Common myeloid progenitor, CD34-positive (primary cell): ENCODE measurements at regions not wholly inside any gene's neighbourhood (a gene's known extent, or its start where the extent isn't known, plus 50 kb on each side); places are given as distances from the start of the nearest gene placed in this dataset.

Experiments used
- CTCF ChIA-PET: fragments of 350-600 bp; sonication (Branson Sonifier 250); formaldehyde crosslinking; loops from one replicate; lab custom pipeline; 2021; ENCODE audit warnings: antibody characterized with exemption; lab: Charles Lee
- POLR2A ChIA-PET: fragments of 350-600 bp; sonication (Branson Sonifier 250); formaldehyde crosslinking; loops from one replicate; lab custom pipeline; 2021; ENCODE audit warnings: antibody characterized with exemption; lab: Charles Lee
- DNase-seq, 3 donors: peaks; one replicate each; pipeline versions ENCODE4 v3.0.0 to v3.0.0-alpha.2; 2013
- H3K27ac ChIP-seq, 2 experiments: 1 replicate in 1 of 2; 2 replicates in 1 of 2; pipeline ENCODE4 v1.7.0; 2013; ENCODE audit warnings: inconsistent platforms in 2 of 2, low read length in 2 of 2, mild to moderate bottlenecking in 2 of 2, low read depth in 1 of 2, moderate library complexity in 1 of 2; ENCODE audit not compliant: severe bottlenecking in 2 of 2, insufficient read depth in 1 of 2, poor library complexity in 1 of 2
- H3K27me3 ChIP-seq, 5 experiments: replicated peaks in 2 of 5; 1 replicate in 3 of 5; 2 replicates in 2 of 5; pipeline versions ENCODE4 v1.6.1 to v1.7.0; 2013; ENCODE audit warnings: low read length in 4 of 5, mild to moderate bottlenecking in 2 of 5, moderate library complexity in 2 of 5, inconsistent platforms in 1 of 5; ENCODE audit not compliant: insufficient read depth in 5 of 5, control insufficient read depth in 4 of 5
- H3K36me3 ChIP-seq, 4 experiments: 1 replicate in 2 of 4; 2 replicates in 2 of 4; pipeline versions ENCODE4 v1.6.1 to v1.7.0; 2013; ENCODE audit warnings: low read length in 3 of 4, control low read depth in 1 of 4, mild to moderate bottlenecking in 1 of 4; ENCODE audit not compliant: control insufficient read depth in 4 of 4, insufficient read depth in 4 of 4
- H3K4me1 ChIP-seq, 4 experiments: 1 replicate in 3 of 4; 2 replicates in 1 of 4; pipeline versions ENCODE4 v1.6.1 to v1.7.1; 2013; ENCODE audit warnings: low read length in 3 of 4, mild to moderate bottlenecking in 3 of 4, control low read depth in 1 of 4, inconsistent platforms in 1 of 4, moderate library complexity in 1 of 4; ENCODE audit not compliant: control insufficient read depth in 4 of 4, insufficient read depth in 4 of 4; ENCODE audit errors: control extremely low read depth in 1 of 4
- H3K4me3 ChIP-seq, 7 experiments: 1 replicate in 4 of 7; 2 replicates in 3 of 7; pipeline versions ENCODE4 v1.5.1 to v1.7.0; 2013; ENCODE audit warnings: mild to moderate bottlenecking in 7 of 7, low read length in 6 of 7, moderate library complexity in 6 of 7, inconsistent platforms in 2 of 7, low read depth in 2 of 7, control low read depth in 1 of 7; ENCODE audit not compliant: insufficient read depth in 4 of 7, control insufficient read depth in 1 of 7; ENCODE audit errors: extremely low read depth in 1 of 7
- H3K9me3 ChIP-seq, 5 experiments: 1 replicate in 4 of 5; 2 replicates in 1 of 5; pipeline versions ENCODE4 v1.6.1 to v1.7.1; 2013; ENCODE audit warnings: low read length in 4 of 5, mild to moderate bottlenecking in 2 of 5, inconsistent platforms in 1 of 5, low read depth in 1 of 5, moderate library complexity in 1 of 5; ENCODE audit not compliant: control insufficient read depth in 4 of 5, insufficient read depth in 2 of 5; ENCODE audit errors: control extremely low read depth in 1 of 5
- WGBS: methylation state at CpG from one replicate; pipeline ENCODE4 v1.1.5; 2013; ENCODE audit not compliant: insufficient coverage; 5-methylcytosine and 5-hydroxymethylcytosine counted together

DNA sequence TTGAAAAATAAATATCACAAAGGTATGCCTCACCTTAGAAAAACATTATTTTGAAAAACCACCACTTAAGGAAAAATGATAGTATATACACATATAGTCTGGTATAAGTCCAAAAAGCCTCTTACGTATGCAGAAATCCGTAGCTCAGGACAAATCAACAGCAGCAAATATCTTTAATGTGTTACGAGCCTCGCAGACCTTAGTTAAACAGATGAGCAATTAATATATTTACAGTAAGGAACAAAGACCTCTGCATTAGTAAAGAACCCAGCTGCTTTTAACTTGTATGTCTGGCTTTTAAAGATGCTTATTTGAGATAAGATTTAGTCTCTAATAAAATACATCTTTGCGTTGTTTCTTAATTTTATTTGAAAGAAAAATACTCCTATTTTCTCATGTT, 79.9 kb upstream of the CHRM3 start:
- POLR2A ChIA-PET = no interaction called here
- H3K27me3 ChIP-seq = no peaks in the 10 kb centered on the region
- 100% methylated on average over 3 of the region's 5 CpGs for WGBS
- no peaks in the 10 kb centered on the region for H3K9me3 ChIP-seq
- H3K4me1 ChIP-seq = no peaks in the 10 kb centered on the region
- DNase-seq = no peak
- H3K27ac ChIP-seq = no peak overlapping the region
- CTCF ChIA-PET = no interaction called here
- no peaks in the 10 kb centered on the region for H3K36me3 ChIP-seq
- no peak overlapping the region for H3K4me3 ChIP-seq

DNA sequence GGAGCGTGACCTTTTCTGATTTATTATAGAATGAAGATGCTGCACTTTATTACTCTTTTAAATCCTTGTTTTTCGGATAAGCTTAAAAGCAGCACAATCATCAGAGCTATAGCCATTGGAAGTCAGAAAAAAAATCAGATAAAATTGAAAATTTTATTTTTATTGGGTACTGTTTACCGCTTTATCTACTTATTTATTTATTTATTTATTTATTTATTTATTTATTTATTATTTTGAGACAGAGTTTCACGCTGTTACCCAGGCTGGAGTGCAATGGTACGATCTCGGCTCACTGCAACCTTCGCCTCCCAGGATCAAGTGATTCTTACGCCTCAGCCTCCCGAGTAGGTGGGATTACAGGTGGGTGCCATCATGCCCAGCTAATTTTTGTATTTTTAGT, 83.1 kb upstream of the CHRM3 start:
- DNase-seq = no peak
- CTCF ChIA-PET = no interaction called here

GRCh38 chr1:239302696-239303095, 83.7 kb upstream of the CHRM3 start:
- ChIA-PET CTCF (no interaction called here), POLR2A (no interaction called here)
- no CpG with 5 or more reads among the region's 3 CpGs for WGBS
- no peaks in the 10 kb centered on the region for H3K36me3 ChIP-seq
- no peaks in the 10 kb centered on the region for H3K4me1 ChIP-seq
- DNase-seq = no peak
- no peak overlapping the region for H3K4me3 ChIP-seq
- no peaks in the 10 kb centered on the region for H3K9me3 ChIP-seq
- no peaks in the 10 kb centered on the region for H3K27me3 ChIP-seq
- no peak overlapping the region for H3K27ac ChIP-seq

More for the DNA sequence above, 83.1 kb upstream of the CHRM3 start:
- WGBS = 100% methylated on average over 4 of the region's 9 CpGs
- Histone ChIP-seq H3K27ac (no peak overlapping the region), H3K4me1 (no peaks in the 10 kb centered on the region), H3K27me3 (no peaks in the 10 kb centered on the region), H3K9me3 (no peaks in the 10 kb centered on the region), H3K4me3 (no peak overlapping the region), H3K36me3 (no peaks in the 10 kb centered on the region)
- POLR2A ChIA-PET = no interaction called here

DNA sequence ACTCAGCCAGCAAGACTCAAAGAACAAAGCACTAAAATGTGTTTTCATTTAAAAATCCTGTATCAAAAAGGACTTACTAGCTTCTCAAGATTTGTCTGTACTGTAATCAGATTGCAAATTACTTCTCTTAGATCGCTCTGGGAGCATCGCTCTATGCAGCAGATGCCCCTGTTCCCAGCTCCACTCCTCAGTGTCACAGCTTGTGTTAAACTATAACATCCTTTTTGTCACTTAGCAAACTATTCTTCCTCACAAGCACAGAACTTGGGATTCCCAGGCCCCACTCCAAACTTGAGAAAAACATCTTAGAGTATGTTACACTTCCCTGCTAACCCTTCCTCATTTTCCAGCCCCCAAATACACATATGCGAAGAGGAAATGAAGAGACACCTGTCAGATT, 85.1 kb upstream of the CHRM3 start:
- Histone ChIP-seq H3K9me3 (no peaks in the 10 kb centered on the region), H3K27ac (no peak overlapping the region), H3K4me3 (no peak overlapping the region), H3K36me3 (no peaks in the 10 kb centered on the region), H3K27me3 (no peaks in the 10 kb centered on the region), H3K4me1 (no peaks in the 10 kb centered on the region)
- ChIA-PET CTCF (interaction anchor here (0.9 to 1.1 kb wide), 3 partner anchors 9 to 704 kb away, joined by 3 read pairs; no protein-coding TSS in a partner anchor), POLR2A (no interaction called here)
- 94% methylated on average over 2 of the region's 3 CpGs for WGBS
- no peak for DNase-seq

DNA sequence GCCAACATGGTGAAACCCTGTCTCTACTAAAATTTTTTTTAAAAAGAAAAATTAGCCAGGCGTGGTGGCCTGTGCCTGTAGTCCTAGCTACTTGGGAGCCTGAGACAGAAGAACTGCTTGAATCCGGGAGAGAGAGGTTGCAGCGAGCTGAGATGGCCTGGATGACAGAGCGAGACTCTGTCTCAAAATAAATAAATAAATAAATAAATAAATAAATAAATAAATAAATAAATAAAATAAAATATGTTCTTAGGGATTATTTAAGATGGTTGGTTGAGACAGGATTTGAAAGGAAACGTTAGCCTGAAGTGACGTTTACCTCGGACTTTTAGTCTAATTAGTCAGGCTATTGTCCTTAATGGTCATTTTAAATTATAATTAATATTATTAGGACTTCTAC, 88.5 kb upstream of the CHRM3 start:
- no peaks in the 10 kb centered on the region for H3K9me3 ChIP-seq
- ChIA-PET CTCF (no interaction called here), POLR2A (no interaction called here)
- H3K4me3 ChIP-seq = no peak overlapping the region
- WGBS = no CpG with 5 or more reads among the region's 7 CpGs
- H3K27me3 ChIP-seq = no peaks in the 10 kb centered on the region
- no peaks in the 10 kb centered on the region for H3K4me1 ChIP-seq
- no peak for DNase-seq
- no peaks in the 10 kb centered on the region for H3K36me3 ChIP-seq
- no peak overlapping the region for H3K27ac ChIP-seq

GRCh38 chr1:239293350-239294110, 92.8 kb upstream of the CHRM3 start:
- Histone ChIP-seq H3K27me3 (no peaks in the 10 kb centered on the region), H3K4me3 (no peak overlapping the region), H3K27ac (no peak overlapping the region), H3K4me1 (no peaks in the 10 kb centered on the region), H3K36me3 (no peaks in the 10 kb centered on the region), H3K9me3 (no peaks in the 10 kb centered on the region)
- WGBS = 90% methylated on average over 6 of the region's 7 CpGs
- CTCF ChIA-PET = no interaction called here
- DNase-seq = no peak
- POLR2A ChIA-PET = no interaction called here

- Histone ChIP-seq H3K9me3 (peaks cover 0 to 3% (median 0%) of the 10 kb centered on the region in 5 experiments), H3K27ac (no peak overlapping the region), H3K4me1 (no peaks in the 10 kb centered on the region), H3K4me3 (no peak overlapping the region), H3K27me3 (no peaks in the 10 kb centered on the region), H3K36me3 (no peaks in the 10 kb centered on the region)
- ChIA-PET POLR2A (interaction anchor here (0.6 kb wide), 1 partner anchor 717 kb away, joined by 3 read pairs; no protein-coding TSS in a partner anchor), CTCF (no interaction called here)
- no peak for DNase-seq
- 79% methylated on average over 1 of the region's 1 CpG for WGBS
Measured at GRCh38 chr1:239288820-239289554, 97.4 kb upstream of the CHRM3 start.
